Endothelial cell of umbilical vein (primary cell): ENCODE measurements at regions not wholly inside any gene's neighbourhood (a gene's known extent, or its start where the extent isn't known, plus 50 kb on each side); places are given as distances from the start of the nearest gene placed in this dataset.

Experiments
- EZH2 ChIP-seq: IDR thresholded peaks from 2 replicates; pipeline ENCODE4 v1.6.1; 2012; ENCODE audit warnings: borderline replicate concordance, low read depth, mild to moderate bottlenecking, moderate library complexity, low read length, inconsistent platforms; ENCODE audit not compliant: severe bottlenecking
- FOS ChIP-seq: IDR thresholded peaks from 2 replicates; pipeline ENCODE4 v1.6.1; 2011; ENCODE audit warnings: mild to moderate bottlenecking, low read length, moderate library complexity, borderline replicate concordance; ENCODE audit not compliant: insufficient read depth
- GATA2 ChIP-seq: IDR thresholded peaks from 2 replicates; pipeline ENCODE4 v1.7.0; 2011; ENCODE audit warnings: low read depth, mild to moderate bottlenecking, moderate library complexity, mixed read lengths, low read length; ENCODE audit not compliant: insufficient read length, insufficient read depth
- JUN ChIP-seq: IDR thresholded peaks from 2 replicates; pipeline ENCODE4 v1.6.1; 2011; ENCODE audit warnings: borderline replicate concordance, low read depth; ENCODE audit not compliant: insufficient read length, insufficient read depth
- MYC ChIP-seq: IDR thresholded peaks from one replicate; pipeline ENCODE4 v1.6.1; 2011; ENCODE audit warnings: mild to moderate bottlenecking, low read depth, low read length
- POLR2A ChIP-seq: IDR thresholded peaks from 2 replicates; pipeline ENCODE4 v1.6.1; 2012; ENCODE audit warnings: low read depth, mild to moderate bottlenecking, control low read depth, low read length
- POLR2AphosphoS5 ChIP-seq: IDR thresholded peaks from 2 replicates; pipeline ENCODE4 v1.6.1; 2012; ENCODE audit warnings: low read depth, mild to moderate bottlenecking, control low read depth, low read length, moderate library complexity; ENCODE audit not compliant: insufficient read depth
- TF ChIP-seq, protein P1 (sequence below), 2 donors: IDR thresholded peaks; 1 replicate in 1 of 2; 2 replicates in 1 of 2; pipeline ENCODE4 v1.5.1; 2011; ENCODE audit warnings: low read length in 2 of 2, mild to moderate bottlenecking in 2 of 2, moderate library complexity in 2 of 2, control low read depth in 1 of 2, inconsistent platforms in 1 of 2, low read depth in 1 of 2; ENCODE audit not compliant: insufficient read depth in 1 of 2; ENCODE audit errors: extremely low read depth in 1 of 2
- TF ChIP-seq, protein P2 (sequence below): IDR thresholded peaks from 2 replicates; pipeline ENCODE4 v1.6.1; 2011; ENCODE audit not compliant: insufficient read depth, insufficient read length

GRCh38 chr5:171617266-171617665 is 168.4 kb upstream of the SMIM23 start:
- TF ChIP-seq, protein P1, sequence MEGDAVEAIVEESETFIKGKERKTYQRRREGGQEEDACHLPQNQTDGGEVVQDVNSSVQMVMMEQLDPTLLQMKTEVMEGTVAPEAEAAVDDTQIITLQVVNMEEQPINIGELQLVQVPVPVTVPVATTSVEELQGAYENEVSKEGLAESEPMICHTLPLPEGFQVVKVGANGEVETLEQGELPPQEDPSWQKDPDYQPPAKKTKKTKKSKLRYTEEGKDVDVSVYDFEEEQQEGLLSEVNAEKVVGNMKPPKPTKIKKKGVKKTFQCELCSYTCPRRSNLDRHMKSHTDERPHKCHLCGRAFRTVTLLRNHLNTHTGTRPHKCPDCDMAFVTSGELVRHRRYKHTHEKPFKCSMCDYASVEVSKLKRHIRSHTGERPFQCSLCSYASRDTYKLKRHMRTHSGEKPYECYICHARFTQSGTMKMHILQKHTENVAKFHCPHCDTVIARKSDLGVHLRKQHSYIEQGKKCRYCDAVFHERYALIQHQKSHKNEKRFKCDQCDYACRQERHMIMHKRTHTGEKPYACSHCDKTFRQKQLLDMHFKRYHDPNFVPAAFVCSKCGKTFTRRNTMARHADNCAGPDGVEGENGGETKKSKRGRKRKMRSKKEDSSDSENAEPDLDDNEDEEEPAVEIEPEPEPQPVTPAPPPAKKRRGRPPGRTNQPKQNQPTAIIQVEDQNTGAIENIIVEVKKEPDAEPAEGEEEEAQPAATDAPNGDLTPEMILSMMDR (IDR thresholded peaks at IDR 0.05; ENCODE audit: extremely low read depth in 1 of 2, insufficient read depth in 1 of 2, low read depth in 1 of 2, low read length in 2 of 2), result no peak
- TF ChIP-seq POLR2A, result no peak
- TF ChIP-seq EZH2, result no peak
- TF ChIP-seq, protein P2, sequence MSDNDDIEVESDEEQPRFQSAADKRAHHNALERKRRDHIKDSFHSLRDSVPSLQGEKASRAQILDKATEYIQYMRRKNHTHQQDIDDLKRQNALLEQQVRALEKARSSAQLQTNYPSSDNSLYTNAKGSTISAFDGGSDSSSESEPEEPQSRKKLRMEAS, result no peak
- no peak for TF ChIP-seq MYC
- no peak for TF ChIP-seq POLR2AphosphoS5
- no peak for TF ChIP-seq JUN
- TF ChIP-seq GATA2, result no peak
- no peak for TF ChIP-seq FOS
